ENCODE measurements at regions not wholly inside any gene's neighbourhood (a gene's known extent, or its start where the extent isn't known, plus 50 kb on each side); places are given as distances from the start of the nearest gene placed in this dataset.

DNA sequence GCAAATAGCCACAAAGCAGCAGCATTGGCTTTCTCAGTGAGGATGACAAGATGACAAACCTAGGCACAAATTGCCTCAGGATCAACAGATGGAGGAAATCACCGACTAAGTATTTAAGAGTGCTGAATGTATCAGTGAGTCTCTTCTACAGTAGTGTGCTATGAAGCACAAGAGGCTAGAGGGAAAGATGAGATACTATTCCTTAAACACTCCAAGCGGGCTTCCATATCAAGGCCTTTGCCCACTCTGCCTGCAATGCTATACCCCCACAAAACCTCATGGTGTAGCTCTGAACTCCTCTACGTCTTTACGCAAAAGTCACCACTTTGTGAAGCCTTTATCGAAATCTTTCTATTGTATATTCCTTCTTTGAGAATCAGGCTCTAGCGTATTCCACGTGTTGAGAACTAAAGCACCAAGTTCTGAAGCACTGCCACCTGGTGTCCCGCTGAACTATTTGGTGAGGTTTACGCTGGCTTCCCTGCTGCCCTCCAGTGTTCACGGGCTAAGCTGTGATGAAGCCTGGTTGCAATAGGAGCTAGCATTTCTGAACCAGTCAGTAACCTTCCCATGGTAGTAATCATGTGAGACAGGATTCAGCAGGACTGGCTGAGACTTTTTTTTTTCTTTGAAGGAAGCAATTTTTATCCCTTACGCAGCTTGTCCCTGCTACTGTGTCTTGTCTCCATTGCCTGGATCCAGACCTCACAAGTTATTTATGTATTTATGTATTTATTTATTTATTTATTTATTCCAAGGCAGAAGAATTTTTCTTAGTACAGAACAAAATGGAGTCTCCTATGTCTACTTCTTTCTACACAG, 426.5 kb upstream of the OR4E1 start:
- H3K4me3 ChIP-seq (replicated peaks in 1 of 3) = no peak overlapping the region
- no peaks in the 10 kb centered on the region for H3K4me1 ChIP-seq
- no peaks in the 10 kb centered on the region for H3K36me3 ChIP-seq
- no peaks in the 10 kb centered on the region for H3K9me3 ChIP-seq
- intact Hi-C loops (cut with DNase I) = loop anchor here (5.0 kb wide), 1 partner anchor 58 kb away; no protein-coding TSS in a partner anchor
- H3K27ac ChIP-seq = no peak overlapping the region
- no peaks in the 10 kb centered on the region for H3K27me3 ChIP-seq
- TF ChIP-seq, protein P1, sequence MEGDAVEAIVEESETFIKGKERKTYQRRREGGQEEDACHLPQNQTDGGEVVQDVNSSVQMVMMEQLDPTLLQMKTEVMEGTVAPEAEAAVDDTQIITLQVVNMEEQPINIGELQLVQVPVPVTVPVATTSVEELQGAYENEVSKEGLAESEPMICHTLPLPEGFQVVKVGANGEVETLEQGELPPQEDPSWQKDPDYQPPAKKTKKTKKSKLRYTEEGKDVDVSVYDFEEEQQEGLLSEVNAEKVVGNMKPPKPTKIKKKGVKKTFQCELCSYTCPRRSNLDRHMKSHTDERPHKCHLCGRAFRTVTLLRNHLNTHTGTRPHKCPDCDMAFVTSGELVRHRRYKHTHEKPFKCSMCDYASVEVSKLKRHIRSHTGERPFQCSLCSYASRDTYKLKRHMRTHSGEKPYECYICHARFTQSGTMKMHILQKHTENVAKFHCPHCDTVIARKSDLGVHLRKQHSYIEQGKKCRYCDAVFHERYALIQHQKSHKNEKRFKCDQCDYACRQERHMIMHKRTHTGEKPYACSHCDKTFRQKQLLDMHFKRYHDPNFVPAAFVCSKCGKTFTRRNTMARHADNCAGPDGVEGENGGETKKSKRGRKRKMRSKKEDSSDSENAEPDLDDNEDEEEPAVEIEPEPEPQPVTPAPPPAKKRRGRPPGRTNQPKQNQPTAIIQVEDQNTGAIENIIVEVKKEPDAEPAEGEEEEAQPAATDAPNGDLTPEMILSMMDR (IDR thresholded peaks at IDR 0.05) = peak in 5 of 6 experiments; percentile 56 to 98 (median 82)
- TF ChIP-seq POLR2A (IDR thresholded peaks at IDR 0.05) = no peak
- DNase-seq = peak; percentile 84 to 85
- 21 to 27% methylated on average over 11 of the region's 11 CpGs for WGBS, 2 donors

DNA sequence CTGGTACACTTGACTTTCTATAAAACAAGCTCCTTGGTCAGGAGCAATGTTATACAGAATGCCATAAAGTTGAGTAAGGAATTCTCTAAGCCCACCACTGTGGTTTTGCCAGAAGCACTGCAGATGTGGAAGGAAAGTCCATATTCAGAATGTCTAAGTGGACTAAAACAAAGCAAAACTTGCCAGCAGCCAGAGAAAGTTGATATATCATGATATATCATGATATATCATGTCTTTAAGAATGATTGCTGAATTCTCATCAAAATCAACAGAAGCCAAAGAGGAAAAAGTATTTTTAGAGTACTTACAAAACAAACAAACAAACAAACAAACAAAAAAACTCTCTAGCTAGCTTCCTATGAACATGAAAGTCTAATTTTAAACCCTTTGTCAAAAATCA, 424.8 kb upstream of the OR4E1 start:
- H3K36me3 ChIP-seq = no peaks in the 10 kb centered on the region
- no peak overlapping the region for H3K27ac ChIP-seq
- no peak overlapping the region for H3K4me3 ChIP-seq (replicated peaks in 1 of 3)

DNA sequence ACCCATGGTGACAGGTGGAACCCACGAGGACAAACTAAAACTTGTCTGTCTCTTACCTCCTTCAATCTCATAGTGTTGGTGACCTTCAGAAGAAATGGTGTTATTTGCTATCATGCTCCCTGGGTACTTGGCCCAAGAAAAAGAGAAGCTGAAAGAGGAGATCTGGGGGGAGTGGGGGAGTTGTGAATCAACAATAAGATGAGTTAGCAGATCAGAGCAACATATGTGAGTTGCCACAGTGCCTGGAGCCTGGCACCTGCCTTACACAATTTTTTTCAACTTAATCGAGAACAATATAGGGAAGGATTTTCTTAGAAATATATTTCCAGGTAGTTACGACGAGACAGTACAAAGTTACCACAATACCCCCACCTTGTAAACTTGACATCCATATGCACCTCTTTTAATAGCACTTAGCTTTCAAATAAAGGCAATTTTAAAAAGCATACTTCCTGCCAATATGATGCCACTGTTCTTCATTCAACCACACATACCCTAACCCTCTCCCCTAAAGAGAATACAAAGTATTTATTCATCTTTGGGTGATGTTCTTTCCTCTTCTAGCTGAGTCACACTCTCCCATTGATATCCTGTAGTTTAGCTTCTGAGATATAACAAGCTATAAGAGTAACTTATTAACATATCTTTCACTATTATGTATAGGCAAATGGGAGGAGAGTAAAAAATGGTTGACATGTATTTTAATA, 424.1 kb upstream of the OR4E1 start:
- Histone ChIP-seq H3K27me3 (no peaks in the 10 kb centered on the region), H3K27ac (peak overlapping the region in 1 of 3 donors; percentile 6), H3K36me3 (no peaks in the 10 kb centered on the region), H3K4me3 (replicated peaks in 1 of 3) (no peak overlapping the region), H3K9me3 (no peaks in the 10 kb centered on the region), H3K4me1 (no peaks in the 10 kb centered on the region)
- intact Hi-C loops (cut with DNase I) = no loop called here
- no peak for DNase-seq
- WGBS, 2 donors = 86 to 89% methylated on average over 4 of the region's 4 CpGs
- TF ChIP-seq POLR2A (IDR thresholded peaks at IDR 0.05) = no peak
- TF ChIP-seq, protein P1 (IDR thresholded peaks at IDR 0.05) = no peak

More for the DNA sequence above, 424.8 kb upstream of the OR4E1 start:
- no peak for TF ChIP-seq POLR2A (IDR thresholded peaks at IDR 0.05)
- TF ChIP-seq, protein P1 (IDR thresholded peaks at IDR 0.05) = no peak
- intact Hi-C loops (cut with DNase I) = no loop called here
- H3K4me1 ChIP-seq = no peaks in the 10 kb centered on the region
- no peak for DNase-seq
- no peaks in the 10 kb centered on the region for H3K9me3 ChIP-seq
- no peaks in the 10 kb centered on the region for H3K27me3 ChIP-seq

DNA sequence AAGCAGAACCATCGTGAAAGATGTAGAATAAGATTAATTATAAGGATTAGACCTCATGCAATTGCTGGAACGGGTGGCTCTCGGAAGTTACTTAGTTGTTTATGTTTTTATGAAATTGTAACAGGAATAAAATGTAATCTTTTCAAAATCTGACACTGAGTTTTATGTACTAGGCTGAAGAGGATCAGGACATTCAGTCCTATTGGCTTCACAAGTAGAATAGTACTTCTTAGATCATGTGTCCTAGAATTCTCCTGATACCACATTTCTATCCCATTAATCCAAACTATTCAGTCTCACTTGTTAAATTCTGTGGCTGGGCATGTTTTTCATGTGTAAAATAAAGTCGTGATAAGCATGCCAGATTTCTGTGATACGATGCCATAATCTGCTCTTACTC, 423.5 kb upstream of the OR4E1 start:
- no peaks in the 10 kb centered on the region for H3K36me3 ChIP-seq
- H3K4me3 ChIP-seq (replicated peaks in 1 of 3) = no peak overlapping the region
- no peaks in the 10 kb centered on the region for H3K9me3 ChIP-seq
- intact Hi-C loops (cut with DNase I) = no loop called here
- H3K27ac ChIP-seq = no peak overlapping the region
- DNase-seq = no peak
- TF ChIP-seq, protein P1 (IDR thresholded peaks at IDR 0.05) = no peak
- no peak for TF ChIP-seq POLR2A (IDR thresholded peaks at IDR 0.05)
- no peaks in the 10 kb centered on the region for H3K27me3 ChIP-seq
- no peaks in the 10 kb centered on the region for H3K4me1 ChIP-seq
- 70 to 72% methylated on average over 5 of the region's 5 CpGs for WGBS, 2 donors

DNA sequence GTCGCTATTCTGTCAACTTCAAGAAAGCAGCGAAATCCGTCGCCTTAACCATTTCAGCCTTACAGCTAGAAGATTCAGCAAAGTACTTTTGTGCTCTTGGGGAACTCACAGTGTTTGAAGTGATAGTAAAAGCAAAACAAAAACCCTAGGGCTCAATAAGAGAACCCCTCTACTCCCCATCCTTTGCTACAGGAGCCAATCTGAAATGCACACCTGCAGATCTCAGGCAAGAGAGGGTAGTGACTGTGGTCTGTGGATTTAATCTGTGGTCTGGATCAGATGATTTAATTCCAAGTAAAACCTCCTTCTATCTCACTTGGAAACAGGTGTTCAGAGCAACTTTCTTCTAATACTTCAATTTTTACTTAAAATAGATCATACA, 422.9 kb upstream of the OR4E1 start:
- H3K4me1 ChIP-seq = no peaks in the 10 kb centered on the region
- no peaks in the 10 kb centered on the region for H3K36me3 ChIP-seq
- no peak for DNase-seq
- WGBS, 2 donors = 95 to 98% methylated on average over 4 of the region's 4 CpGs
- intact Hi-C loops (cut with DNase I) = no loop called here
- no peak overlapping the region for H3K4me3 ChIP-seq (replicated peaks in 1 of 3)
- no peak for TF ChIP-seq POLR2A (IDR thresholded peaks at IDR 0.05)
- TF ChIP-seq, protein P1 (IDR thresholded peaks at IDR 0.05) = no peak
- no peak overlapping the region for H3K27ac ChIP-seq
- no peaks in the 10 kb centered on the region for H3K9me3 ChIP-seq
- H3K27me3 ChIP-seq = no peaks in the 10 kb centered on the region
